ENCODE measurements at regions not wholly inside any gene's neighbourhood (a gene's known extent, or its start where the extent isn't known, plus 50 kb on each side); places are given as distances from the start of the nearest gene placed in this dataset.
A peak's percentile ranks its signal among the peaks of the same experiment; 100 is the strongest.
"Not testable (repeated sequence)": the region's sequence is repeated elsewhere in the genome, so short reads cannot be mapped to it uniquely, and the experiment has no call there.

DNA sequence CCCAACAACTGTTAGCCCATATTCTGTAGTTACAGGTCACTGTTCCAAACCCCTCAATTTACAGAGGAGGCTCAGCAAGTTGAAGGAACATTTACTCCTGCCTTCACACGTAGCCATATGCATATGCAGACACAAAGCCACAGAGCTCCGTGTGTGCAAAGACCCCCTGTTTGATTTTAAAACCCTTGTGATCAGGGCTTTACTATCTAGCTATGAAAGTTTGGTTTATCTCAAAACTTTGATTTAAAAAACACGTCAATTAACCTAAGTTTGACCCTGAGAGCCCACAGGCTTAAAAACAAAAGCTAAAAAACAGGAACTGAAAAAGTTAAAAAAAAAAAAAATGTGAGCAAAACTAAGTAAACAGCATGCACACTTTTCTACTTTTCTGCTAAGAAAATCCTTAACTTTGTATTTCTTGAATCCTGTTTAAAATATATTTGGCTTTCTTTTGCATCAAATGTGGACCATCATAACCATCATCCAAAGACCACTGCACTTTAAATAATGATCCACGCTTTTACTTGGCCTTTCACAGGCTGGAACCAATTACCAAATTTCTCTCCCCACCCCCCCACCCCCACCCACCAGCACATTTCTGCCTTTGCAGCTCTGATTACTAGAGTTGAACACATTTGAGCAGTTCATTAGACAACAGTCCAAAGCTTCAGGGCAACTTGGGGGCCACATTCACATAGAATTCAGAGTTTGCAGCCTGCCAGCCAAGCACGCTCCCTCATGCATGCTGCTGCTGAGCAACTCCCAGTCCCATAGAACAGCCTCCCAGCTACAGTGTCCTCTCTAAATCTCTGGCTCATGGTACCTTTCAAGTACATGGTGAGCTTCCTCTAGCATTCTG lies 128.8 kb upstream of the MAP3K1 start:
- no peak for DNase-seq (ENCODE audit: low read depth in 2 of 2)

DNA sequence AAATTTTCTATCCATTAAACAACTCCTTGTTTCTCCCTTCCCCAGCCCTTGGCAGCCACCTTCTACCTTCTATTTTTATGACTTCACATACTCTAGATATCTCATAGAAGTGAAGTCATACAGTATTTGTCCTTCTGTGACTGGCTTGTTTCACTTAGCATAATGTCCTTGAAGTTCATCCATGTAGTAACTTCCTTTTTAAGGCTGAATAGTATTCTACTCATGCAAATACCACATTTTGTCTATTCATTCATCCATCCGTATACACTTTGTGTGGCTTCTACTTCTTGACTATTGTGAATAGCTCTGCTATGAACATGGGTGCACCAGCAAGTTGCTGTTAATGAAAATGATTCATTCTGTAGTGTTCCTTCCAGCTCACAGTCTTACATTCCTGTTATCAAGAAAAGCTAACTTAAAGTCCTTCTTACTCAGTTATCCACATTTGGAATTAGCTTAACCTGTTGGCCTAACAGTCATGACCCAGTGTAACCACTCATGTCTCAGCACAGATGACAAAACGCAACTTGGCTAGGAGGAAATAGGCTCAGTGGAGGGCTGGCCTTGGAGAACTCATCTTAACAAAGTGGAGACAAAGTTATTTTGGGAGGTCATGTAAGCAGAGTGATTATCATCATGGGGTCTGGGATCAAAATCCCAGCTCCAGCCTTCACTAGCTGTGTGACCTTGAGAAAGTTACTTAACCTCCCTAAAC lies 129.7 kb upstream of the MAP3K1 start:
- no peak for DNase-seq (ENCODE audit: low read depth in 2 of 2)

DNA sequence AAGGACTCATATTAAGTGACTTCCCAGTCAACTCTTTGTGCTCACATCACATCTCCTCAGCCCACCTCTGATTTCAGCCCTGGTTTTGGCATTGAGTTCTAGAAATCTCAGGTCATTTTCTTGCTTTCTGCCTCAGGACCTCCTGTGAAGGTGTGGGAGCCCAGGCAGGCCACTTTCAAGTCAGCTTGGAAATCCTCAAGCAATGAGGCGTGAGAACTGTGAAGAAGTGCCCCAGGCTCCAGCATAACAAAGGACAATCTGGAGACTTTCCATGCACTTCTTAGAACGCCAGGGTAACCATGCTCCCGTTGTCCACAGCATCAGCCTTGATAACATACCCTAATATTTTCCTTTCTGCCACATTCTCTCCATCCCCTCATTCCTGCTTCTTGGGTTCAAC lies 131.2 kb upstream of the MAP3K1 start:
- no peak for DNase-seq (ENCODE audit: low read depth in 2 of 2)

DNA sequence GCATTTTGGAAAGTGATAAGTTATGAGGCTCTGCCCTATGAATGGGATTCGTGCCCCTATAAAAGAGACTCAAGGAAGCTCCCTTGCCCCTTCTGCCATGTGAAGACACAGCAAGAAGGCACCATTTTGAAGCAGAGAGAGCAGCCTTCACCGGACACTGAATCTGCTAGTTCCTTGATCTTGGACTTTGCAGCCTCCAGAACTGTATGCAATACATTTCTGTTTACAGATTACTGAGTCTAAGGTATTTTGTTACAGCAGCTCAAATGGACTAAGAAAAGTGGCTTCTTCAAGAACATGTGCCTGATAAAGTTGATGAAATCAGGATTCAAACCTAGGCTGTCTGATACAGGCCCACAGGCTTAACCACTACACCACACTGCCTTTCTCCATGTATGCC lies 131.6 kb upstream of the MAP3K1 start:
- no peak for DNase-seq (ENCODE audit: low read depth in 2 of 2)

DNA sequence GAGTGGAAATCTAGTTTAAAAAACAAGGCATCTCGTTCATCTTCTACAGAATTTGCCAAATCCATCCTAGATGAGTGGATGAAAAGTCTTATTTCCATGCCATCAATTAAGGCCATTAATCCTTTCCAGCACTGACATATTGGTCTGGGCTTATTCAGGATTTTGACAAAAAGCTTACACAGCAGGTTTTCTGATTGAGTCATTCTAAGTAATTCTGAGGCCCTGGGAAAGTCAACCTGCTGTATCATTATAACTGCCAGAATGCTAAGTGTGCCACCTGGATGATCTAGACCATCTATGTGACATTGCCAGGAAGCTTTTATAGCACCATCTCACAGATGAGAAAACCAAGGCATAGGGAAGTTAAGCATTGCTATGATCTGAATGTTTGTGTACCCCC lies 132.1 kb upstream of the MAP3K1 start:
- DNase-seq (ENCODE audit: low read depth in 2 of 2), result no peak

DNA sequence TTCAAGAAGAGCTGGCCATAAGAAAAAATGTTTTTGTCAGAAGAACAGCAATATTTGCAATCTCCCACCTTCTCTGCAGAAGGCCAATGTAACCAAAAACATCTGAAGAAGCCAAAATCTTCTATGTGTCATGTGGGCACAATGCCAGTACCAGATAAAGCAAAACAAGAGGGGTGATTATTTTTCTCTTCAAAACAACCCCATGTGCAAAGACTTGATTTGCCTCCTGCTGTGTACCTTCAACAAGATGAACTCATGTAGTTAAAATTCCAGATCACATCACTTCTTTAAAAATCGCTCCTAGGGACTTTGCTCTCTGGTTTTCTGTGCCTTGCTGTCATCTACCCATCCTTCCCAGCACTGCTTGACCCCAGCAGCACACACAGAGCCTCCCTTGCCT lies 134.0 kb upstream of the MAP3K1 start:
- DNase-seq (ENCODE audit: low read depth in 2 of 2), result no peak

DNA sequence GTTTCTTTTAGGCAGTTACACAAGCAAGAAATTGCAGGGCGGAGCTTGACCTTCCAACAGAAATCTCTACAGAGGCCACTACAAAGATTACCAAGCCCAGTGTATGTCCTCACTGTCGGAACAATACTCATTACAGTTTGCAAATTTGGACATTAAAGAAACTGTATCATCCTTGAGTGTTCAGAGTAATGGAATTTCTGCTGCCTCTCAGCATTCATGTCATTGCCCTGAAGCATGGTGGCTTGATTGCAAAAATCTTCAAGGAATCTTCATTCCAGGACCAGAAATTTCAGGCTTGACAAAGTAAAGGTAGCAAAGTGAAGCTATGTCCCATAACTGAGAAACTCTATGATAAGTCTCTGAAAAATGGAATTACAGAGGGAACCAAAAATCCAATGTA lies 134.6 kb upstream of the MAP3K1 start:
- DNase-seq (ENCODE audit: low read depth in 2 of 2), result no peak

DNA sequence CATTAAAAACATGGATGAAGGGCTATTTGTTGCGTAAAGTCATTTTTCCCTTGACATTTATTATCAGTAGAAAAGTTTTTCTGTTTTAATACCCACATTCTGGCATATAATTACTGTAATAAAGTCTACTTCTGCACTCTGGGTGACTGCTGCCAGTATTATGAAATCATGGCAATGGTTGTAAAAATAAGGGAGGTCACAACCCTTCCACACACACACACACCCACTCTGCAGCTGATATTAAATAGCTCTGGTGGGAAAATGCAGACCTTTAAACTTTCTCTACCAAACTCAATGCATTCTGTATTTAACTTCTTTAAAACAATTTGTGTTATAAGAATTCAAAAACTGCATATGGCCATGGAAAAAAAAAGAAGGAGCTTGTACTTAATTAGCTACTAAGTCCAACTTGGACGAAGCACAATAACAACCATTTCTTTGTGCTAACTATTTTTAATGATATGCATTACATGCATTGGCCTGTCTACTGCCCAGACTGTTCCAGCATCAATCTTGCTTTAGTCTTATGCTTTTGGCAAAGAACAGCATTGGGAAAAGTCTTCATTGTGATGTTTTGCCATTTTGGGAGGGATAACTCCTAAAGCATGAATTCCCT lies 137.6 kb upstream of the MAP3K1 start:
- no peak for DNase-seq (ENCODE audit: low read depth in 2 of 2)

DNA sequence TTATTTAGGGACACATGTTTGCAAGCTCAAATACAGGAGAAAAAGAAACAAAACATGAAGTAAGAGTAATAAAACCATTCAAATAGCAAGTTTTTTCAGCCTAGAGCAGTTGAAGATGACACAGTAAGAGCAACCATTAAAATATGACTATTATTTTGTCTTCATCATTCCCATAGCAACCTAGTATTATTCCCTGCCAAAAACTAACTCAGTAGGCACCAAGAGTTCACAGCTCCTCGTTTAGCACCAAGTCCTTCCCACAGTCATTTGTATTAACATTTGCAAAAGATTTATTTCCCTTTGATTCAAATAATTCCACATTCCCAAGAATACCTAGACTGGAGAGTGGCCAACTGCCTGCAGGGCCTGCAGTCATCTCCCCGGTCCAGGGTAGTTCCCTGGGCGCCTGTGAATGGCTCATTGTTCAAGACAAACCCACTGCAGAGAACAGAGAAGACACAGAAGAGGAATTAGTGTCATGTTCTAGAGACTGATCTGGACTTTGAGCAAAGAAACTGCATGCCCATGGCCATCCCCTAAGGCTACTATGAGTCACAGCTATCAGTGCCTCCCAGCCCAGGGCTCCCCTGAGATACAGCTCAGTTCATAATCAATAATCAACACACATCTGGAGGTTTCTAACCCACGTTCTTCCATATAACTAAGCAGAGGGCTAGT lies 139.1 kb upstream of the MAP3K1 start:
- no peak for DNase-seq (ENCODE audit: low read depth in 2 of 2)

DNA sequence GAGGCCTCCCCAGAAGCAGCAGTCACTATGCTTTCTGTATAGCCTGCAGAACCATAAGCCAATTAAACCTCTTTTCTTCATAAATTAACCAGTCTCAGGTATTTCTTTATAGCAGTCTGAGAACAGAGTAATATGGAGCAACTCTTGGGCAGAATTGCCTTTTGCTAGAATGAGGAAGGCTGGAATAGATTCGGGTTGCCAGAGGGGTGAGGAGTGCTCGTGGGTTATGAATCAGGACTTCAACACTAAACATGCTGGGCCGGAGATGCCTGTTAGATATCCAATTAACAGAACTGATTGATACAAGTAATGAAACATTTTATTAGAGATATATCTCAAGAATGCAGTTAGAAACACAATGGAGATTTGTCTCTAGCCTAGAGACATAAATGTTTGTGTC lies 140.9 kb upstream of the MAP3K1 start:
- no peak for DNase-seq (ENCODE audit: low read depth in 2 of 2)

DNA sequence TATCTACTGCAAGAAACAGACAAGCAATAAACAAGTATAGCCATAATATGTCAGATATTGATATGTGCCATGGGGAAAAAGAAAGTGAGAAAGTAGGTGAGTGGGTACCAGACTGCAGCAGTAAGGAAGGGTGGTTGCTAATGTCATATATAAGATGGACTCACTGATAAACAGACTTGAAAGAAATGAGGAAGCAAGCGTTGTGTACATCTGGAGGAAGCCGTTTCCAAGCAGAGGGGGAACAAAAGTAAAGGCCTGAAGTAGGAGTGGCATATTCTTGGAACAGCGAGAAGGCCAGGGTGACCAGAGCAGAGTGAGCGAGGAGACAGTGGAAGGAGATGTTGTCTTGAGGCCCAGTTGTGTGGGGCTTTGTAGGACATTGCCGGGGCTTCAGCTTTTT lies 142.2 kb upstream of the MAP3K1 start:
- no peak for DNase-seq (ENCODE audit: low read depth in 2 of 2)

DNA sequence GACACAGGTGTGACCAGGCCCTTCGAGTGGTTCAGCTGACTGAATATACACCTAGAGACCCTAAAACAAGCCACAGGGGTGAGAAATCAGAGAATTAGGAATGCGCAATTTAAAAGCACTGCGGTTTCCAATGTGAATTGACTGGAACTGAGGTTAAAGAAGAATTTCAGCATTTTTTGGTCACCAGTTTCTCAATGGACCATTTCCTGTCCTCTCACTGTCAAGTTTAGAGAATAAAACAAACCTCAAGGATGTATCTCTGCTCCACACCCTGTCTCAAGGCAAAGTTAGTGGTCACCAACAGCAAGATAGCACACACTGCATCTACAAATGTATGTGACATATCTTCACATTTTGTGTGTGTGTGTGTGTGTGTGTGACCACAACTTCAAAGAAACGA lies 143.8 kb upstream of the MAP3K1 start:
- DNase-seq (ENCODE audit: low read depth in 2 of 2), result no peak

DNA sequence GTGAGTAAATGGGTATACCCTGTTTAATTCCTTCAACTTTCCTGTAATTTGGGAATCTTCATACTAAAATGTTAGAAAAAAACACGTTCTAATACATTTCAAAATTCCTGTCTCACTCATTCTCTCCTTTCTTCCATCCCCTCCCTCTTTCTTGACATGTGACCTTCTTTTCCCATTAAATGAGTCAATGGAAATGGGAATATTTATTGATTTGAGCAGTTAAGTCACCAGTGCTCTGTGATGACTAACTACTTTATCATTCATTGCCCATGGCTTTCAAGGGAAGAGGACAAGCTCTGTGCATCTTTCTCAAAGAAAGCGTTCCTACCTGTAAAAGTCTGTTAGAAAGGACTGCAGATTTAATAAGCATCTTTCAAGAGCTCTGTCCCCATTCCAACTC lies 144.4 kb upstream of the MAP3K1 start:
- DNase-seq (ENCODE audit: low read depth in 2 of 2), result no peak

DNA sequence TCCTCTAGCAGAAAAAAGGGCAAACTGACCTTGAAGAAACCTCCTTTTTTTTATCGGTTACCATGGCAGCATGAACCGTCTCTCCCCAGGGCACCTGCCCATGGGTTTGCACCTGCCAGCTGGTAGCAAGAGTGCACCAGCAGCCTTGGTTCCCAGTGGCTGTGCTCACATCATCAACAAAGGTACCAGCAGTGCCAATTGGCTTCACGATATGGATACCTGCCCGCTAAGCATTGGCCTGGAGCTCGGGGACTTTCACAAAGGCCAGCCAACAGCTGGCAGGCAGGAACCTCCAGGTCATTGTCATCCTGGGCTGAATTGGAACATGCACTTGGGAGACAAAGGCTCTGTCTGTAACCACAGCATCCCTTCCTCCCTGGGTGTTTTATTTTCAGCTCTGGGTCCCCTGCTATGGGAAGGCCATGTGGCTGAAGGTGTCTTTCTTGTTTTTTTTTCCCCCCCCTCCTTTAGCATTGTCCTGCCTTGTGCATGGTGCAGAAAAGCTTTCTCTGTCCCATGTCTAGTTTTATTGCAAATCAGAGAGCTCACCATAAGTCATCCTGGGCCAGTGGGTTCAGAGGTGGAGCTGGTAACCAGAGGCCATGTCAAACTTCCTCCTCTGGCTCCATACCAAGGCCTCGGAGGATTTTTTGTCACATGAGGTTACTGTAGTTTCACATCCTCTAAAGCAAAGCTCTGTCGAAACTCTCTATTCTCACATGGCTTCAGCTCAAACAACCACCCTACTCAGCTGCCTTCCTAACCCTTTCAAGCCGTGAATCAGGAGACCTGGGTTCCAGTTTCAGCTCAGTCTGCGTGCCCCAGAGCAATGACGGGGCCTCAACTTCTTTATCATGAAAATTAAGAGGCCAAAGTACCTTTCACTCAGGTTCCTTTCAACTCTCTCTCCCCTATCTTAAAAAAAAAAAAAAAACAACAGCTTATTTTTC lies 145.5 kb upstream of the MAP3K1 start:
- peak; percentile 8 to 34 for DNase-seq (ENCODE audit: low read depth in 2 of 2)

DNA sequence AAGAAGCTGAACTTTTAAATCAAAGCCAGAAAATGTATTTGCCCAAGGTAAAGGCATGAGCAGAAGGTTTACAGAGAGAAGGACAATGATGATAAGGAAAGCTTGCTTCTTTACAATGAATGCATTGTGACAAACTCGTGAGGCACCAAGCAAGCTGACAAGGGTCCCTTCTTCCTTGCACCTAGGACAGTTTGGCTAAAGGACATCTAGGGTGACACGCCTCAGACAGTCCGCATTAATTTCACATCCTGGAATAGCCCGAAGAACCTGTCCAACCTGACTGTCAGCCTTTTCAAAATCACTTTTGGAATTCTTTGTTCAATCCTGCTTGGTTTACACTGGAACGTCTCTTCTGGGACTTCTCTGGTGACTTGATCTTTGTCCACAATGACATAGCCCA lies 146.4 kb upstream of the MAP3K1 start:
- no peak for DNase-seq (ENCODE audit: low read depth in 2 of 2)

DNA sequence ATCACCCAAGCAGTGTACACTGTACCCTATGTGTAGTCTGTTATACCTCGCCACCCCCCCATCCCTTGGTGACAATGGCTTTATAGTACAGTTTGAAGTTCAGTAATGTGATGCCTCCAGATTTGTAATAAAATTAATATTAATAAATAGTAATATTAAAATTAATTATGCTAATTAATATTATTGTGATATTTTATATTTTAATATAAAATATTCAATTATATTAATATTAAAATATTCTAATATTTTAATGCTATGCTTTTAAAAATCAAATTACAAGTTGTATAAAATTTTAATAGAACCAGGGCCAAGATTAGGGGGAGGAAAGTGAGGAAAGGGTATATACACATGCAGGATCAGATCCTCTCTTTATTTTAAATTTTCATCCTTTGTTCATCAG lies 147.7 kb upstream of the MAP3K1 start:
- DNase-seq (ENCODE audit: low read depth in 2 of 2), result no peak

DNA sequence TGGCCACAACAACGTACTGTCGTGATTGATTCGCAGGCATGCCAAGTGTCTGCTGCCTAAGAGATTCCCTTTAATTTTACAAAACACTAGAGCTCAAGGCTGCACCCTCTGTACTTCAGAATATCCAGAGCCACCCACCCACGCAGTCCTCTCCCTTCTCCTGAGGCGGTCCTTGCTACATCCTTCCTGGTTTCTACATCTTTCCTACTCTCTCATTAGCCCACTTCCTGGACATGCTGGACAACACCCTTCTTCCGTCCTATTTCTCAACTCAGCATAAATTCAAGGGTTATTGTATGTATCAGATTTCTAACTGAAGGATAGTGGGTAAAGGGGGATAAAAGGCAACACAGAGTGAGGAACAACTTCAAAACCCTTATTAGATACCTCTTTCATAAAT lies 148.4 kb upstream of the MAP3K1 start:
- no peak for DNase-seq (ENCODE audit: low read depth in 2 of 2)

DNA sequence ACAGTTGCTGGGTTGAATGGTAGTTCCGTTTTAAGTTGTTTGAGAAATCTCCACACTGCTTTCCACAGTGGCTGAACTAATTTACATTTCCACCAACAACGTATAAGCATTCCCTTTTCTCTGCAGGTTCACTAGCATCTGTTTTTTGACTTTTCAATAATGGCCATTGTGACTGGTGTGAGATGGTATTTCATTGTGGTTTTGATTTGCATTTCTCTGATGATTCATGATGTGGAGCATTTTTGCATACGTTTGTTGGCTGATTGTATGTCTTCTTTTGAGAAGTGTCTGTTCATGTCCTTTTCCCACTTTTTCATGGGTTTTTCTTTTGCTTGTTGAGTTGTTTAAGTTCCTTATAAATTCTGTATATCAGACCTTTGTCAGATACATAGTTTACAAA lies 150.2 kb upstream of the MAP3K1 start:
- DNase-seq (ENCODE audit: low read depth in 2 of 2), result not testable (repeated sequence)

DNA sequence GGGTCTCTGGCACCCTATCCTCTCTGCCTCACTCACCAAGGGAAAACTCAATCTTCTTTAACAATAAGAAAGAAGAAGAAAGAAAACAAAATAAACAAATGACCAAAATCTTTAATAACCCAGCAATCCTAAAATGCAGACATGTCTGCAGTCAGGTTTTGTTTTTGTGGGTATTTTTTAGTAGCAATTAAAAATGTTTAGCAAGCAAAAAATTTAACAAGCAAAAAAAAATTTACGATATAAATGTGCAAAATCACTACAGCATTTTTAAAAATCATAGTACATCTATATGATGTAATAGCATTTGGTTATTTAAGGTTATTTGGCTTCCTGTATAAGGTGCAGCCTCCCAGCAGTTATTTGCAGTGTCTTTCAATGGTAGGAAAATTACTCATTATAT lies 151.3 kb upstream of the MAP3K1 start:
- no peak for DNase-seq (ENCODE audit: low read depth in 2 of 2)

DNA sequence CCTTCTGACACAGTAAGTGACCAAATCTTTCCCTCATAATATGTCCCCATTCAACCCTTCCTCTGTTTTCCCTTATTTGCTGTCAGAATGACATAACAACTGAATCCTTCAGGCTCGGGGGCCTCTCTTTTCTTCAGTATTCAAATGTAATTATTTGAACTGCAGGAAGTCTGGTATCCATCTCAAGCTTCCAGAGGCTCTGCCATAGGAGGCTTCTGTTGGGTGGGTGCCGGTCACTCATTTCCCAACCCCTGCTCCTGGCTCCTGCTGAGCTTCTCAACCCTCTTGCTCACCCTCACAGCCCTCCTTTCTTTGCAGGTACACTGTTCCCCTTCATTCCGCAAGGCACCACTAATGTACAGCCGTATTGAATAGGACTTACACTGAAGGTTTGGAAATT lies 151.8 kb upstream of the MAP3K1 start:
- no peak for DNase-seq (ENCODE audit: low read depth in 2 of 2)

DNA sequence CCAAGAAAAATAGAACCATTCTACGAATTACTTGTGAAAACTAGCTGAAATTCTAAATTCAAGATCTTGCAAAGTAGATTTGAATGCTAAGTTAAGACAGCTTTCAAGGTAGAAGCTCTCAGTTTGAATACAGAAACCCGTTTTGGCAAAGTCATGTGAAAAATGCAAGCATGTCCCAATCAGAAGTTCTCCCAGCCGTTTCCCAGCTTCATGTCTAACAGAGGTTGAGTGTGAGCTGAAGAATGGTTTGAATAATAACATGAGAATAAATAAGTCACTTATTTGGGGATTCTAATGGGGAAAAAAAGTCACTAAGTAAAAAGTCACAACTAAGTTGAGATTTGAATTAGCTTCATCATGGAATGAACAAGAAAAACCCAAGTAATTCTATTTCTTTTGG lies 152.5 kb upstream of the MAP3K1 start:
- no peak for DNase-seq (ENCODE audit: low read depth in 2 of 2)

All from stimulated activated CD4-positive, alpha-beta T cell treated with anti-CD3 and anti-CD28 coated beads, Interleukin-12 subunit alpha, Interleukin-12 subunit beta, amount 100 ng/mL, for 24 hours (primary cell).